ENCODE measurements at regions not wholly inside any gene's neighbourhood (a gene's known extent, or its start where the extent isn't known, plus 50 kb on each side); places are given as distances from the start of the nearest gene placed in this dataset.

DNA sequence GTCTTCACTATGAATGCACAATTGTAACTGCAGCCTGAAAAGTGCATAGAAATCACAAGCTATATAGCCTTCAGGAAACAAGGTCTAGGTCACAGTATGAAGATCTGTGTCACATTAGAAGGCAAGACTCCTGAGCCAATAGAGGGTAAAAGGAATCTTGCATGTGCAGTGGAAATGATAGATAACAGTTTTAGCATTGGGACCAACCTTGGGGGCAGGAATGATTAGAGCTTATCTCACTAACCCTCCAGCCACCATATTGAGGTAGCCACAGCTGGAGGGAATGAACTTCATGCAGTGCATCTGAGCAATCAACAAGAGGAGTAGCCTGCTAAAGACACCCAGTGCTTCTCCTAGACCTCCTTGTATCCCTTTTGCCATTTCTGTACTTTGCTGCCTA lies 390.1 kb downstream of the LTN1 start:
- intact Hi-C loops (cut with micrococcal nuclease) (no loop called here), dilution Hi-C loops (cut with MboI; ENCODE audit: extremely low pct_ligation_motif_present, low sequenced_read_pairs) (no loop called here)
- H2AFZ ChIP-seq (ENCODE audit: low read depth, low read length): no peak overlapping the region
- H3K9me1 ChIP-seq (replicated peaks; ENCODE audit: control insufficient read depth, extremely low read depth, insufficient read depth, low read length): no peaks in the 10 kb centered on the region
- BruUV-seq (replicated peaks): no TSS peak
- DNase-seq (ENCODE audit: low read depth, low spot score) (no peak), FAIRE-seq (no peak)
- no peaks in the 10 kb centered on the region for H3K4me1 ChIP-seq (ENCODE audit: control insufficient read depth, extremely low read depth, insufficient read depth, low read length)
- ChIA-PET CTCF (no interaction called here), POLR2A (no interaction called here)
- no peak overlapping the region for H3K4me3 ChIP-seq (replicated peaks in 1 of 3; ENCODE audit: insufficient read depth in 1 of 3, low read depth in 1 of 3, low read length in 3 of 3)
- no peaks in the 10 kb centered on the region for H4K20me1 ChIP-seq (replicated peaks; ENCODE audit: control insufficient read depth, extremely low read depth, insufficient read depth, low read length)
- no peak overlapping the region for H3K4me2 ChIP-seq (ENCODE audit: insufficient read depth, low read length)
- no peak overlapping the region for H3K9ac ChIP-seq (replicated peaks; ENCODE audit: extremely low read depth, insufficient read depth, low read length)
- H3K36me3 ChIP-seq (ENCODE audit: control insufficient read depth in 2 of 2, extremely low read depth in 1 of 2, insufficient read depth in 2 of 2, low read length in 2 of 2): no peaks in the 10 kb centered on the region
- no peaks in the 10 kb centered on the region for H3K79me2 ChIP-seq (ENCODE audit: control insufficient read depth, insufficient read depth, low read length)
- TF ChIP-seq POLR2A (IDR thresholded peaks at IDR 0.05; ENCODE audit: low read depth, low read length) (no peak), JUN (IDR thresholded peaks at IDR 0.05; ENCODE audit: borderline replicate concordance, insufficient read depth, insufficient read length, low read depth) (no peak), FOS (IDR thresholded peaks at IDR 0.05; ENCODE audit: borderline replicate concordance, insufficient read depth, low read length) (no peak), POLR2AphosphoS5 (IDR thresholded peaks at IDR 0.05; ENCODE audit: insufficient read depth, low read depth, low read length) (no peak), EZH2 (IDR thresholded peaks at IDR 0.05; ENCODE audit: borderline replicate concordance, low read depth, low read length, severe bottlenecking) (no peak)
- TF ChIP-seq, protein P1, sequence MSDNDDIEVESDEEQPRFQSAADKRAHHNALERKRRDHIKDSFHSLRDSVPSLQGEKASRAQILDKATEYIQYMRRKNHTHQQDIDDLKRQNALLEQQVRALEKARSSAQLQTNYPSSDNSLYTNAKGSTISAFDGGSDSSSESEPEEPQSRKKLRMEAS (IDR thresholded peaks at IDR 0.05; ENCODE audit: insufficient read depth, insufficient read length): no peak
- H3K27ac ChIP-seq (ENCODE audit: insufficient read depth, low read depth, low read length): no peak overlapping the region
- no peaks in the 10 kb centered on the region for H3K9me3 ChIP-seq (replicated peaks; ENCODE audit: control insufficient read depth, insufficient read depth, low read length)
- H3K27me3 ChIP-seq (ENCODE audit: control insufficient read depth in 2 of 2, insufficient read depth in 2 of 2, low read length in 2 of 2): no peaks in the 10 kb centered on the region

DNA sequence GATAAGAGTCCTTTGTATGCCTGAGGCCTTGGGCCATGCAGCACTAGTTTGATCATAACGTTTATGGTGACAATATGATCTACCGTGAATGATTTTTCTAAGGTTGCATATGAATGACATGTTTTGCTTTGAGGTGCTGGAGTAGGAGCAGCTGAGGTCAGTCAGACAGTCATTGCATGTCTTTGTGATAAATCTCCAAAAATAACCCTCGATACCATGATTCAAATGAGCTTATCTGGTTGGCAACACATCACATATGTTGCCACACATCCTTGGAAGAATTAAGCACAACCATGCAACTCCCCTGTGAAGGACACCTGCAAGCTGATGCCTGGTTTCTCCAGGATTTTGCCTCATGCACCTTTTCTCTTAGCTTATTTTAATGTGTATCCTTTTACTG lies 394.5 kb downstream of the LTN1 start:
- no peak overlapping the region for H3K4me2 ChIP-seq (ENCODE audit: insufficient read depth, low read length)
- DNase-seq (ENCODE audit: low read depth, low spot score) (no peak), FAIRE-seq (no peak)
- no peaks in the 10 kb centered on the region for H4K20me1 ChIP-seq (replicated peaks; ENCODE audit: control insufficient read depth, extremely low read depth, insufficient read depth, low read length)
- no peak overlapping the region for H3K27ac ChIP-seq (ENCODE audit: insufficient read depth, low read depth, low read length)
- no peaks in the 10 kb centered on the region for H3K9me1 ChIP-seq (replicated peaks; ENCODE audit: control insufficient read depth, extremely low read depth, insufficient read depth, low read length)
- ChIA-PET POLR2A (interaction anchor here (0.6 kb wide), 1 partner anchor 815 kb away, joined by 3 read pairs; no protein-coding TSS in a partner anchor), CTCF (interaction anchor here (1.0 kb wide), 1 partner anchor 9 kb away, joined by 3 read pairs; no protein-coding TSS in a partner anchor)
- no peaks in the 10 kb centered on the region for H3K9me3 ChIP-seq (replicated peaks; ENCODE audit: control insufficient read depth, insufficient read depth, low read length)
- TF ChIP-seq FOS (IDR thresholded peaks at IDR 0.05; ENCODE audit: borderline replicate concordance, insufficient read depth, low read length): no peak
- no peak for TF ChIP-seq GATA2 (IDR thresholded peaks at IDR 0.05; ENCODE audit: insufficient read depth, insufficient read length, low read depth, low read length)
- no peak for TF ChIP-seq POLR2AphosphoS5 (IDR thresholded peaks at IDR 0.05; ENCODE audit: insufficient read depth, low read depth, low read length)
- TF ChIP-seq, protein P1 (IDR thresholded peaks at IDR 0.05; ENCODE audit: insufficient read depth, insufficient read length): no peak
- TF ChIP-seq POLR2A (IDR thresholded peaks at IDR 0.05; ENCODE audit: low read depth, low read length): no peak
- no peak for TF ChIP-seq MYC (IDR thresholded peaks at IDR 0.05; ENCODE audit: low read depth, low read length)
- no peak for TF ChIP-seq EZH2 (IDR thresholded peaks at IDR 0.05; ENCODE audit: borderline replicate concordance, low read depth, low read length, severe bottlenecking)
- TF ChIP-seq JUN (IDR thresholded peaks at IDR 0.05; ENCODE audit: borderline replicate concordance, insufficient read depth, insufficient read length, low read depth): no peak
- TF ChIP-seq, protein P2, sequence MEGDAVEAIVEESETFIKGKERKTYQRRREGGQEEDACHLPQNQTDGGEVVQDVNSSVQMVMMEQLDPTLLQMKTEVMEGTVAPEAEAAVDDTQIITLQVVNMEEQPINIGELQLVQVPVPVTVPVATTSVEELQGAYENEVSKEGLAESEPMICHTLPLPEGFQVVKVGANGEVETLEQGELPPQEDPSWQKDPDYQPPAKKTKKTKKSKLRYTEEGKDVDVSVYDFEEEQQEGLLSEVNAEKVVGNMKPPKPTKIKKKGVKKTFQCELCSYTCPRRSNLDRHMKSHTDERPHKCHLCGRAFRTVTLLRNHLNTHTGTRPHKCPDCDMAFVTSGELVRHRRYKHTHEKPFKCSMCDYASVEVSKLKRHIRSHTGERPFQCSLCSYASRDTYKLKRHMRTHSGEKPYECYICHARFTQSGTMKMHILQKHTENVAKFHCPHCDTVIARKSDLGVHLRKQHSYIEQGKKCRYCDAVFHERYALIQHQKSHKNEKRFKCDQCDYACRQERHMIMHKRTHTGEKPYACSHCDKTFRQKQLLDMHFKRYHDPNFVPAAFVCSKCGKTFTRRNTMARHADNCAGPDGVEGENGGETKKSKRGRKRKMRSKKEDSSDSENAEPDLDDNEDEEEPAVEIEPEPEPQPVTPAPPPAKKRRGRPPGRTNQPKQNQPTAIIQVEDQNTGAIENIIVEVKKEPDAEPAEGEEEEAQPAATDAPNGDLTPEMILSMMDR (IDR thresholded peaks at IDR 0.05; ENCODE audit: extremely low read depth in 1 of 2, insufficient read depth in 1 of 2, low read depth in 1 of 2, low read length in 2 of 2): no peak
- no peak overlapping the region for H2AFZ ChIP-seq (ENCODE audit: low read depth, low read length)
- BruUV-seq (replicated peaks): no TSS peak
- H3K9ac ChIP-seq (replicated peaks; ENCODE audit: extremely low read depth, insufficient read depth, low read length): no peak overlapping the region
- no peaks in the 10 kb centered on the region for H3K79me2 ChIP-seq (ENCODE audit: control insufficient read depth, insufficient read depth, low read length)
- no peak overlapping the region for H3K4me3 ChIP-seq (replicated peaks in 1 of 3; ENCODE audit: insufficient read depth in 1 of 3, low read depth in 1 of 3, low read length in 3 of 3)
- H3K4me1 ChIP-seq (ENCODE audit: control insufficient read depth, extremely low read depth, insufficient read depth, low read length): no peaks in the 10 kb centered on the region
- H3K36me3 ChIP-seq (ENCODE audit: control insufficient read depth in 2 of 2, extremely low read depth in 1 of 2, insufficient read depth in 2 of 2, low read length in 2 of 2): no peaks in the 10 kb centered on the region
- intact Hi-C loops (cut with micrococcal nuclease): no loop called here
- dilution Hi-C loops (cut with MboI; ENCODE audit: extremely low pct_ligation_motif_present, low sequenced_read_pairs): no loop called here
- H3K27me3 ChIP-seq (ENCODE audit: control insufficient read depth in 2 of 2, insufficient read depth in 2 of 2, low read length in 2 of 2): no peaks in the 10 kb centered on the region
